ENCODE measurements at regions not wholly inside any gene's neighbourhood (a gene's known extent, or its start where the extent isn't known, plus 50 kb on each side); places are given as distances from the start of the nearest gene placed in this dataset.

- TF ChIP-seq, protein P1, sequence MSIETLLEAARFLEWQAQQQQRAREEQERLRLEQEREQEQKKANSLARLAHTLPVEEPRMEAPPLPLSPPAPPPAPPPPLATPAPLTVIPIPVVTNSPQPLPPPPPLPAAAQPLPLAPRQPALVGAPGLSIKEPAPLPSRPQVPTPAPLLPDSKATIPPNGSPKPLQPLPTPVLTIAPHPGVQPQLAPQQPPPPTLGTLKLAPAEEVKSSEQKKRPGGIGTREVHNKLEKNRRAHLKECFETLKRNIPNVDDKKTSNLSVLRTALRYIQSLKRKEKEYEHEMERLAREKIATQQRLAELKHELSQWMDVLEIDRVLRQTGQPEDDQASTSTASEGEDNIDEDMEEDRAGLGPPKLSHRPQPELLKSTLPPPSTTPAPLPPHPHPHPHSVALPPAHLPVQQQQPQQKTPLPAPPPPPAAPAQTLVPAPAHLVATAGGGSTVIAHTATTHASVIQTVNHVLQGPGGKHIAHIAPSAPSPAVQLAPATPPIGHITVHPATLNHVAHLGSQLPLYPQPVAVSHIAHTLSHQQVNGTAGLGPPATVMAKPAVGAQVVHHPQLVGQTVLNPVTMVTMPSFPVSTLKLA (conservative IDR thresholded peaks at IDR 0.05): no peak
- TF ChIP-seq, protein P2, sequence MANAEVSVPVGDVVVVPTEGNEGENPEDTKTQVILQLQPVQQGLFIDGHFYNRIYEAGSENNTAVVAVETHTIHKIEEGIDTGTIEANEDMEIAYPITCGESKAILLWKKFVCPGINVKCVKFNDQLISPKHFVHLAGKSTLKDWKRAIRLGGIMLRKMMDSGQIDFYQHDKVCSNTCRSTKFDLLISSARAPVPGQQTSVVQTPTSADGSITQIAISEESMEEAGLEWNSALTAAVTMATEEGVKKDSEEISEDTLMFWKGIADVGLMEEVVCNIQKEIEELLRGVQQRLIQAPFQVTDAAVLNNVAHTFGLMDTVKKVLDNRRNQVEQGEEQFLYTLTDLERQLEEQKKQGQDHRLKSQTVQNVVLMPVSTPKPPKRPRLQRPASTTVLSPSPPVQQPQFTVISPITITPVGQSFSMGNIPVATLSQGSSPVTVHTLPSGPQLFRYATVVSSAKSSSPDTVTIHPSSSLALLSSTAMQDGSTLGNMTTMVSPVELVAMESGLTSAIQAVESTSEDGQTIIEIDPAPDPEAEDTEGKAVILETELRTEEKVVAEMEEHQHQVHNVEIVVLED (CRISPR knock-in tag; IDR thresholded peaks at IDR 0.05): no peak
- TF ChIP-seq CSDE1 (IDR thresholded peaks at IDR 0.05) (no peak), RBM17 (IDR thresholded peaks at IDR 0.05; ENCODE audit: borderline replicate concordance, low read depth, low read length) (no peak), SMARCC2 (IDR thresholded peaks at IDR 0.05; ENCODE audit: low read depth) (no peak), GATAD2B (IDR thresholded peaks at IDR 0.05; ENCODE audit: borderline replicate concordance) (no peak), ZSCAN29 (IDR thresholded peaks at IDR 0.05) (no peak)
Observed at GRCh38 chr1:240020871-240021270, 70.8 kb upstream of the FMN2 start (continued).

DNA sequence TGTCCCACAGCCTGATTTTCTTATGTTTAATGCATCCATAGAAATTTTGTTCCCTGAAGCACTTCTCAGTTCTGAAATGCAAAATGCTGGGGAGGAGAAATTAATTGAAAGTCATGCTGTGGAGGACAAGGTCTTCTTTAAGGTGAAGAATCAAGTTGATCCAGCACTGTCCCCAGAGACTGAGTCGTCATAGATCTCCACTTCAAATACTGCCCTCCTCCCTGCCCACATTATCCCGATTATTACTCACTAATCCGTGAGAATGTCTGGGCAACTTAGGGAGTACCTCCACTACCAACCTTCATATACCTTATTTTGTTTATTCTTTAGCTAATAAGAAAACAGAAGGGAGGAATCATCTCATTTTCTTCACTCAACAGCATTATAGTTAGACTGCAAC is 70.0 kb upstream of the FMN2 start:
- CTCF ChIA-PET (ENCODE audit: low intra/inter-chr PET ratio): no interaction called here
- no peak for TF ChIP-seq MCM7 (IDR thresholded peaks at IDR 0.05)
- no peak for TF ChIP-seq ETS1 (conservative IDR thresholded peaks at IDR 0.05; ENCODE audit: control insufficient read depth, low read depth, low read length)
- no peak for TF ChIP-seq ZNF764 (CRISPR knock-in tag; IDR thresholded peaks at IDR 0.05; ENCODE audit: low read depth)
- TF ChIP-seq ATF7 (IDR thresholded peaks at IDR 0.05): no peak
- TF ChIP-seq, protein P3, sequence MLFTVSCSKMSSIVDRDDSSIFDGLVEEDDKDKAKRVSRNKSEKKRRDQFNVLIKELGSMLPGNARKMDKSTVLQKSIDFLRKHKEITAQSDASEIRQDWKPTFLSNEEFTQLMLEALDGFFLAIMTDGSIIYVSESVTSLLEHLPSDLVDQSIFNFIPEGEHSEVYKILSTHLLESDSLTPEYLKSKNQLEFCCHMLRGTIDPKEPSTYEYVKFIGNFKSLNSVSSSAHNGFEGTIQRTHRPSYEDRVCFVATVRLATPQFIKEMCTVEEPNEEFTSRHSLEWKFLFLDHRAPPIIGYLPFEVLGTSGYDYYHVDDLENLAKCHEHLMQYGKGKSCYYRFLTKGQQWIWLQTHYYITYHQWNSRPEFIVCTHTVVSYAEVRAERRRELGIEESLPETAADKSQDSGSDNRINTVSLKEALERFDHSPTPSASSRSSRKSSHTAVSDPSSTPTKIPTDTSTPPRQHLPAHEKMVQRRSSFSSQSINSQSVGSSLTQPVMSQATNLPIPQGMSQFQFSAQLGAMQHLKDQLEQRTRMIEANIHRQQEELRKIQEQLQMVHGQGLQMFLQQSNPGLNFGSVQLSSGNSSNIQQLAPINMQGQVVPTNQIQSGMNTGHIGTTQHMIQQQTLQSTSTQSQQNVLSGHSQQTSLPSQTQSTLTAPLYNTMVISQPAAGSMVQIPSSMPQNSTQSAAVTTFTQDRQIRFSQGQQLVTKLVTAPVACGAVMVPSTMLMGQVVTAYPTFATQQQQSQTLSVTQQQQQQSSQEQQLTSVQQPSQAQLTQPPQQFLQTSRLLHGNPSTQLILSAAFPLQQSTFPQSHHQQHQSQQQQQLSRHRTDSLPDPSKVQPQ (CRISPR knock-in tag; IDR thresholded peaks at IDR 0.05; ENCODE audit: borderline replicate concordance): no peak
- TF ChIP-seq HDAC1 (IDR thresholded peaks at IDR 0.05): no peak
- no peak for TF ChIP-seq ZSCAN32 (CRISPR knock-in tag; IDR thresholded peaks at IDR 0.05)
- TF ChIP-seq SP1 (CRISPR knock-in tag; IDR thresholded peaks at IDR 0.05): no peak
- TF ChIP-seq CBFA2T2 (conservative IDR thresholded peaks at IDR 0.05): no peak
- no peak for TF ChIP-seq HNRNPUL1 (IDR thresholded peaks at IDR 0.05; ENCODE audit: low read length)
- no peak for TF ChIP-seq IFI16 (CRISPR knock-in tag; IDR thresholded peaks at IDR 0.05)

More for the DNA sequence above, 70.0 kb upstream of the FMN2 start:
- WGBS (ENCODE audit: insufficient coverage, low coverage, missing lambda C conversion rate): 0% methylated on average over 3 of the region's 3 CpGs
- intact Hi-C loops (cut with micrococcal nuclease): no loop called here
- FAIRE-seq (no peak), ATAC-seq (no peak), DNase-seq (ENCODE audit: extremely low read depth in 1 of 4, low spot score in 3 of 4) (no peak)
- Histone ChIP-seq H2AFZ (ENCODE audit: low read depth, low read length) (no peak overlapping the region), H3K9ac (ENCODE audit: insufficient read depth in 1 of 2, low read depth in 2 of 2, low read length in 2 of 2) (no peak overlapping the region), H3K79me2 (ENCODE audit: control insufficient read depth, insufficient read depth, low read length) (no peaks in the 10 kb centered on the region), H4K20me1 (replicated peaks; ENCODE audit: control insufficient read depth, insufficient read depth, low read length) (no peaks in the 10 kb centered on the region), H3K27me3 (ENCODE audit: control insufficient read depth in 2 of 2, insufficient read depth in 2 of 2, low read length in 2 of 2) (no peaks in the 10 kb centered on the region), H3K27ac (ENCODE audit: extremely low read depth, low read depth, low read length) (no peak overlapping the region), H3K4me3 (no peak overlapping the region), H3K9me1 (ENCODE audit: control insufficient read depth, insufficient read depth, low read length) (no peaks in the 10 kb centered on the region), H3K9me3 (replicated peaks; ENCODE audit: control insufficient read depth, insufficient read depth, low read depth, low read length) (no peaks in the 10 kb centered on the region), H3K4me2 (ENCODE audit: insufficient read depth, low read length) (no peak overlapping the region), H3K36me3 (ENCODE audit: control insufficient read depth, insufficient read depth, low read length) (no peaks in the 10 kb centered on the region), H3K4me1 (replicated peaks in 1 of 2; ENCODE audit: control insufficient read depth in 2 of 2, insufficient read depth in 2 of 2, low read length in 2 of 2) (no peaks in the 10 kb centered on the region)
- in situ Hi-C loops (cut with MboI): no loop called here
- no TSS peak for BruUV-seq (replicated peaks)
- POLR2A ChIA-PET: no interaction called here

Data from K562 (cell line).